C4-2B (cell line): ENCODE measurements at regions not wholly inside any gene's neighbourhood (a gene's known extent, or its start where the extent isn't known, plus 50 kb on each side); places are given as distances from the start of the nearest gene placed in this dataset.

Experiments used
- H3K27ac ChIP-seq: fragments of 450-650 bp; 2 replicates; pipeline ENCODE4 v1.5.1; 2017
- ZFX ChIP-seq: fragments of 450-650 bp; IDR thresholded peaks from 2 replicates; pipeline ENCODE4 v1.6.1; 2017
- TF ChIP-seq, protein P1 (sequence below): fragments of 450-650 bp; conservative IDR thresholded peaks from 2 replicates; pipeline ENCODE4 v1.5.1; 2017; ENCODE audit warnings: mild to moderate bottlenecking

DNA sequence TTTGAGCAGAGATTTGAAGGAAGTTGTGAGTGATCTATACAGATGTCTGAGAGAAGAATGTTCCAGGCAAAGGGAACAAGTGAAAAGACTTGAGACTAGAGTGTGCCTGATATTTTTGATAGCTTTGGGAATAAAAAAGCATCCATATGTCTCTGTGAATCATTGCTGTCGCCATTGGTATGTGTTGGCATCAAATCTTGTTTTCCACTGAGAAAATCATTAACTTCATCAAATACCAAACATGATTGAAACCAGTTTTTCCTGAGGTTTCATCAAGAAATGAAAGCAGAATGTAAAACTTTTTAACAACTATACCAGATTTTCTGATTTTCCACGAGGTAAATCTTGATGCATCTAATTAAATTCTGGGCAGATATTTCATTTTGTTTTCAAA is 862.6 kb downstream of the DIAPH3 start:
- no peak overlapping the region for H3K27ac ChIP-seq
- TF ChIP-seq, protein P1, sequence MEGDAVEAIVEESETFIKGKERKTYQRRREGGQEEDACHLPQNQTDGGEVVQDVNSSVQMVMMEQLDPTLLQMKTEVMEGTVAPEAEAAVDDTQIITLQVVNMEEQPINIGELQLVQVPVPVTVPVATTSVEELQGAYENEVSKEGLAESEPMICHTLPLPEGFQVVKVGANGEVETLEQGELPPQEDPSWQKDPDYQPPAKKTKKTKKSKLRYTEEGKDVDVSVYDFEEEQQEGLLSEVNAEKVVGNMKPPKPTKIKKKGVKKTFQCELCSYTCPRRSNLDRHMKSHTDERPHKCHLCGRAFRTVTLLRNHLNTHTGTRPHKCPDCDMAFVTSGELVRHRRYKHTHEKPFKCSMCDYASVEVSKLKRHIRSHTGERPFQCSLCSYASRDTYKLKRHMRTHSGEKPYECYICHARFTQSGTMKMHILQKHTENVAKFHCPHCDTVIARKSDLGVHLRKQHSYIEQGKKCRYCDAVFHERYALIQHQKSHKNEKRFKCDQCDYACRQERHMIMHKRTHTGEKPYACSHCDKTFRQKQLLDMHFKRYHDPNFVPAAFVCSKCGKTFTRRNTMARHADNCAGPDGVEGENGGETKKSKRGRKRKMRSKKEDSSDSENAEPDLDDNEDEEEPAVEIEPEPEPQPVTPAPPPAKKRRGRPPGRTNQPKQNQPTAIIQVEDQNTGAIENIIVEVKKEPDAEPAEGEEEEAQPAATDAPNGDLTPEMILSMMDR = no peak
- no peak for TF ChIP-seq ZFX

DNA sequence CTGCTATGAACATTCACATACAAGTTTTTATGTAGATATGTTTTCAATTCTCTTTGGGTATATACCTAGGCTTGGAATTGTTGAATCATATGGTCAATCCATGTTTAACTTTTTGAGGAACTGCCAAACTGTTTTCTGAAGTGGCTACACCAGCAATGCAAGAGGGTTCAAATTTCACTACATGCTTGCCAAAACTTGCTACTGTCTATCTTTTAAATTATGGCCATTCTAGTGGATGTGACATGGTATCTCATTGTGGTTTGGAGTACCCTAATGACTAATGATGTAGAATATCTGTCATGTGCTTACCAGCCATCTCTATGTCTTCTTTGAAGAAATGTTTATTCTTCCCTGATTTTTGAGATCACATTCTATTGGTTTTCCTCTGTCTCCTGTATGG is 860.3 kb downstream of the DIAPH3 start:
- TF ChIP-seq, protein P1 = no peak
- no peak for TF ChIP-seq ZFX
- no peak overlapping the region for H3K27ac ChIP-seq

DNA sequence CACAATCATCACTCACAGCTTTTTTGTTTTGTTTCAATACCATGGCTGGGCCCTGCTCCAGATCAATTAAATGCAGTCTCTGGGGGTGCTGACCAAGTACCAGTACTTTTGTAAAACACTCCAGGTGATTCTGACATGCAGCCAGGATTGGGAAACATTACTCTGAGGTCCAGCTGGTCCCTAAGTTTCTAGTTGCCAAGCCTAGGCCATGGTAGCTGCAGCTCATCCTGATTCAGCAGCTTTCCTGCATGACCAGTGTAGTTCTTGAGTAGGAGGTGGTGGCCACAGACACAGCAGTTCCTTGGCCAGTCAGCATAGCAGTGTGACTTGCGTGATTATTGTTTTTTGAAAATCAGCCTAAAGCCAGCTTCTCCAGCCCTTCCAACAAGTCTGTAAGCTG is 859.1 kb downstream of the DIAPH3 start:
- H3K27ac ChIP-seq = no peak overlapping the region
- TF ChIP-seq, protein P1 = no peak
- TF ChIP-seq ZFX = no peak

DNA sequence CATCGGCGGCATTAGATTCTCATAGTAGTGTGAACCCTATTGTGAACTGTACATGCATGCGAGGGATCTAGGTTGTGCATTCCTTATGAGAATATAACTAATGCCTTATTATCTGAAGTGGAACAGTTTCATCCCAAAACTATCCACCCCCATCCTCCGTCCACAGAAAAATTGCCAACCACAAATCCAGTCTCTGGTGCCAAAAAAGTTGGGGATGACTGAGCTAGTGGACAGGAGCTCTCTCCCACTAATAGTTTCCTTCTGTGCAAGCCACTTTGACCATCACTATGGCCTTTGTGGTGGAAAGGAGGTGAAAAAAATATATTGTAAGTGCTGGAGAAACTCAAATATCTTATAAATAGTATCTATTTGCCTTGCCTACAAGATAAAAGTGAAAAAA is 857.8 kb downstream of the DIAPH3 start:
- TF ChIP-seq, protein P1 = no peak
- no peak for TF ChIP-seq ZFX
- no peak overlapping the region for H3K27ac ChIP-seq

DNA sequence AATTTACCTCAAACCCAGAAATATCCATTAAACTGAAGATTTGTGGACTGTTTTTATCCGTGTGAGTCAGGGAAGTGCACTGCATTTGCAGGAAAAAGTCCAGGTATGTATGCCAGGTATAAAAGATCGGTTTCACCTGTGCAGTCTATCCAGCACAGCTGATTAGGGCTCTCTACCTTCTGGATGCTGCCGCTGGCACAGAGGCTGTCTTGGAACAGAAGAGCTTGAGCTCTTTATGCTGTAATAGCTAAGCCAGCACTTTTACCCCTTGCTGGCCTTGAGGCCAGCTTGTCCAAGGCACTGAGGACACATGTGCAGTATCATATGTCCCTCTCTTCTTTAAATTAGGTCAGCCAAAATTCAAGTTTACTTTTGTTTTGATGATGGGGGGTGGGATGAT is 851.0 kb downstream of the DIAPH3 start:
- TF ChIP-seq ZFX = no peak
- TF ChIP-seq, protein P1 = no peak
- H3K27ac ChIP-seq = no peak overlapping the region

DNA sequence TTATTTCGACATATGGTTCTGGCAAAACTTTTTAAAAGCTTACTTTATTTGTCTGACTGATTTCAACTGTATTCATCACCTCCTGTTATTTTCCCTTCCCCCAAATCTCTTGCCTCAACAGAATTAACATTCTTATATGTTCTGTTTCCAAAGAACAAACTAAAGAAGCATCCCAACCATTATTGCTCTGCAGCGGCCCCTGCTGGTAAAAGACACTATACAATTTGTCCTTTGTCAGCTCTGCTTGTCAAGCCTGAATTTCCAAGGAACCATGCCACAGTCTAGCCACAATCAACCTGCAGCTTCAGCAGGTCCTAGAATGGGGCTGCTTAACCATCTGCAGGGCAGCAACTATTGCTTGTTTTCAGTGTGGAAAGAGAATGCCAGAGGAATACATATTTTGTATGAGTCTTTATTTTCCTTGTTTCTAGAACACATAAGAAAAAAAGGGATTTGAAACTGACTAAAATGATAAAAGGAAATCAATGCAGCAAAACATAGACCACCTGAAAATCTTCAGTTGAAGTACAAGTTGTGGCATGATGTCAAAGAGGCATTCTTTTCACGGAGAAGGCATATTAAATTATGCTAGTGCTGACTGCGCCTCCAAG is 845.3 kb downstream of the DIAPH3 start:
- H3K27ac ChIP-seq = no peak overlapping the region
- TF ChIP-seq ZFX = no peak
- TF ChIP-seq, protein P1 = peak; percentile 84

DNA sequence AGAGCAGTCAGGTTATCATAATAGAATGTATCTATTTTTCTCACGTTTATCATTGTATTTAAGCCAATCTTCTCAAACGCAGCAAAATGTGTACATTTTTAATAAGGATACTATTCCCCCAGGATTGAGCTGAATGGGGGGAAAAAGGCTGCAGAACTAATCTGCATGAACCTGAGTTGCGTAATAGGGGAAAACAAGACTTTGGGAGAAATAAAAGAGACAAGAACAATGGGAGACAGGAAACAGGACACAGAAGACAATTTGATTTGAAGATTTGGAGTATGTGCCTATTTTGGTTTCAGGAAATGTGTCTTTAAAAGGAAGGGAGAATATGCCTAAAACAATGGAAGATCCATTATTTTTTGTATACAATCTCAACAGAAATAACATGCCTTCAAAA is 844.5 kb downstream of the DIAPH3 start:
- TF ChIP-seq, protein P1 = no peak
- no peak for TF ChIP-seq ZFX
- no peak overlapping the region for H3K27ac ChIP-seq
